ENCODE measurements at regions not wholly inside any gene's neighbourhood (a gene's known extent, or its start where the extent isn't known, plus 50 kb on each side); places are given as distances from the start of the nearest gene placed in this dataset.

DNA sequence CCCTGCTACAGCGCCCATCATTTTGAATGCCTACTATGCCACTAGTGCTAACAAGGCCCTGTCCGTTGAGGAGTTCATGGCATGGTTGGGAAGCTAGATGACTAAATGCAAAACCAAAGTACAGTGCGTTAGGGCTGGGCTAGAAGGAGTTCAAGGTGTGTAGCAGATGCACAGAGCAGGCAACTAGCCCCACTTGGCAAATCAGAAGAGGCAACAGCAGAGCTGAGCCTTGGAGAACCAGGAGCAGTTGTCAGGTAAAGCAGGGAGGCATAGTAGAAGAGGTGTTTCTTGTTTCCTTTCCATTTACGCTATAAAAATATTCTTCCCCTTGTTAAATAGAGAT, 146.6 kb upstream of the CPEB2 start:
- TF ChIP-seq, protein P1, sequence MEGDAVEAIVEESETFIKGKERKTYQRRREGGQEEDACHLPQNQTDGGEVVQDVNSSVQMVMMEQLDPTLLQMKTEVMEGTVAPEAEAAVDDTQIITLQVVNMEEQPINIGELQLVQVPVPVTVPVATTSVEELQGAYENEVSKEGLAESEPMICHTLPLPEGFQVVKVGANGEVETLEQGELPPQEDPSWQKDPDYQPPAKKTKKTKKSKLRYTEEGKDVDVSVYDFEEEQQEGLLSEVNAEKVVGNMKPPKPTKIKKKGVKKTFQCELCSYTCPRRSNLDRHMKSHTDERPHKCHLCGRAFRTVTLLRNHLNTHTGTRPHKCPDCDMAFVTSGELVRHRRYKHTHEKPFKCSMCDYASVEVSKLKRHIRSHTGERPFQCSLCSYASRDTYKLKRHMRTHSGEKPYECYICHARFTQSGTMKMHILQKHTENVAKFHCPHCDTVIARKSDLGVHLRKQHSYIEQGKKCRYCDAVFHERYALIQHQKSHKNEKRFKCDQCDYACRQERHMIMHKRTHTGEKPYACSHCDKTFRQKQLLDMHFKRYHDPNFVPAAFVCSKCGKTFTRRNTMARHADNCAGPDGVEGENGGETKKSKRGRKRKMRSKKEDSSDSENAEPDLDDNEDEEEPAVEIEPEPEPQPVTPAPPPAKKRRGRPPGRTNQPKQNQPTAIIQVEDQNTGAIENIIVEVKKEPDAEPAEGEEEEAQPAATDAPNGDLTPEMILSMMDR (IDR thresholded peaks at IDR 0.05): no peak
- Histone ChIP-seq H3K27me3 (replicated peaks; ENCODE audit: insufficient read depth) (no peaks in the 10 kb centered on the region), H3K36me3 (no peaks in the 10 kb centered on the region), H3K27ac (peak overlapping the region in 1 of 2 donors; percentile 28), H3K4me1 (ENCODE audit: control insufficient read depth in 1 of 2, low read depth in 2 of 2) (peaks cover 2 to 14% of the 10 kb centered on the region in 2 donors), H3K4me3 (no peak overlapping the region), H3K9me3 (no peaks in the 10 kb centered on the region)
- ATAC-seq (ENCODE audit: insufficient number of reproducible peaks, low FRiP score, low read depth): no peak
- no peak for DNase-seq (ENCODE audit: low spot score)

- Histone ChIP-seq H3K9me3 (no peaks in the 10 kb centered on the region), H3K4me1 (ENCODE audit: control insufficient read depth in 1 of 2, low read depth in 2 of 2) (peaks cover 2 to 14% of the 10 kb centered on the region in 2 donors), H3K27ac (peak overlapping the region; percentile 28 to 50), H3K27me3 (replicated peaks; ENCODE audit: insufficient read depth) (no peaks in the 10 kb centered on the region), H3K36me3 (no peaks in the 10 kb centered on the region), H3K4me3 (no peak overlapping the region)
- peak; percentile 95 for ATAC-seq (ENCODE audit: insufficient number of reproducible peaks, low FRiP score, low read depth)
- peak; percentile 55 for DNase-seq (ENCODE audit: low spot score)
- TF ChIP-seq, protein P1 (IDR thresholded peaks at IDR 0.05): no peak
Measured at GRCh38 chr4:14856062-14856933, 146.0 kb upstream of the CPEB2 start.

- Histone ChIP-seq H3K27ac (peak overlapping the region in 1 of 2 donors; percentile 28), H3K4me1 (ENCODE audit: control insufficient read depth in 1 of 2, low read depth in 2 of 2) (peaks cover 2 to 14% of the 10 kb centered on the region in 2 donors), H3K27me3 (replicated peaks; ENCODE audit: insufficient read depth) (no peaks in the 10 kb centered on the region), H3K4me3 (no peak overlapping the region), H3K9me3 (no peaks in the 10 kb centered on the region), H3K36me3 (no peaks in the 10 kb centered on the region)
- TF ChIP-seq, protein P1 (IDR thresholded peaks at IDR 0.05): no peak
- no peak for ATAC-seq (ENCODE audit: insufficient number of reproducible peaks, low FRiP score, low read depth)
- no peak for DNase-seq (ENCODE audit: low spot score)
Measured at GRCh38 chr4:14856934-14857235, 145.4 kb upstream of the CPEB2 start.

GRCh38 chr4:14857475-14857874, 144.8 kb upstream of the CPEB2 start:
- H3K36me3 ChIP-seq: no peaks in the 10 kb centered on the region
- no peak overlapping the region for H3K27ac ChIP-seq
- no peaks in the 10 kb centered on the region for H3K27me3 ChIP-seq (replicated peaks; ENCODE audit: insufficient read depth)
- no peak for DNase-seq (ENCODE audit: low spot score)
- no peak for ATAC-seq (ENCODE audit: insufficient number of reproducible peaks, low FRiP score, low read depth)
- H3K4me3 ChIP-seq: no peak overlapping the region
- H3K9me3 ChIP-seq: no peaks in the 10 kb centered on the region
- peaks cover 2 to 14% of the 10 kb centered on the region in 2 donors for H3K4me1 ChIP-seq (ENCODE audit: control insufficient read depth in 1 of 2, low read depth in 2 of 2)
- TF ChIP-seq, protein P1 (IDR thresholded peaks at IDR 0.05): no peak

DNA sequence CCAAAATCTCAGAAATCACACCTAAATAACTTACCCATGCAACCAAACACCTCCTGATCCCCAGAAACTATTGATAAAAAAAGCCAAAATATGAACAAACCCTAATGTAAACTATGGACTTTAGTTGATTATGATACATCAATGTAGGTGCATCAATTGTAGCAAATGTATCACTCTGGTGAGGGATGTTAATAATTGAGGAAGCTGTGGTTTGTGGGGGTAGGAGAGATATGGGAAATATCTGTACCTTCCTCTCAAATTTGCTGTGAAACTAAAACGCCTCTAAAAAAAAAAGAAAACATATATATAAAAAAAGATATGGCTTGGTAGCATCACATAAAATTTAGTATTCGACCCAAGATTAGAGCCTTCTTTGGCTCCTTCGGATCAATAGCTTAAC, 144.3 kb upstream of the CPEB2 start:
- Histone ChIP-seq H3K4me1 (ENCODE audit: control insufficient read depth in 1 of 2, low read depth in 2 of 2) (peaks cover 2 to 16% of the 10 kb centered on the region in 2 donors), H3K4me3 (no peak overlapping the region), H3K27ac (no peak overlapping the region), H3K27me3 (replicated peaks; ENCODE audit: insufficient read depth) (no peaks in the 10 kb centered on the region), H3K9me3 (no peaks in the 10 kb centered on the region), H3K36me3 (no peaks in the 10 kb centered on the region)
- TF ChIP-seq, protein P1 (IDR thresholded peaks at IDR 0.05): no peak
- DNase-seq (ENCODE audit: low spot score) (no peak), ATAC-seq (ENCODE audit: insufficient number of reproducible peaks, low FRiP score, low read depth) (no peak)

Measured in thoracic aorta (tissue), 2 donors.